Transverse colon (tissue), 4 donors: ENCODE measurements at regions not wholly inside any gene's neighbourhood (a gene's known extent, or its start where the extent isn't known, plus 50 kb on each side); places are given as distances from the start of the nearest gene placed in this dataset.

ENCODE experiments used
- DNase-seq: peaks from one replicate; pipeline ENCODE4 v3.0.0-alpha.2; 2019
- H3K27ac ChIP-seq, 4 donors: fragments of 200-600 bp; sonication (generic); 2 replicates each; pipeline ENCODE4 v1.5.1; 2016 to 2018; ENCODE audit warnings: inconsistent platforms in 4 of 4
- H3K27me3 ChIP-seq: fragments of 200-600 bp; sonication (generic); 2 replicates; pipeline ENCODE4 v1.5.1; 2017; ENCODE audit warnings: inconsistent platforms
- H3K36me3 ChIP-seq, 4 donors: fragments of 200-600 bp; sonication (generic); 2 replicates each; pipeline ENCODE4 v1.5.1; 2017 to 2019; ENCODE audit warnings: inconsistent platforms in 4 of 4
- H3K4me1 ChIP-seq, 4 donors: fragments of 200-600 bp; sonication (generic); 2 replicates each; pipeline ENCODE4 v1.5.1; 2017 to 2020; ENCODE audit warnings: inconsistent platforms in 4 of 4
- H3K4me3 ChIP-seq, 4 donors: fragments of 200-600 bp; sonication (generic); 1 replicate in 1 of 4; 2 replicates in 3 of 4; pipeline versions ENCODE4 v1.5.1 to v1.6.1; 2017 to 2019; ENCODE audit warnings: inconsistent platforms in 4 of 4
- H3K9me3 ChIP-seq, 2 donors: fragments of 200-600 bp; sonication (generic); 2 replicates each; pipeline ENCODE4 v1.5.1; 2017 to 2019; ENCODE audit warnings: inconsistent platforms in 2 of 2
- CTCF ChIP-seq, 5 experiments: fragments of 200-600 bp in 3 of 5; fragments of 450-650 bp in 2 of 5; sonication (generic) in 3 of 5; IDR thresholded peaks; 1 replicate in 2 of 5; 2 replicates in 3 of 5; pipeline ENCODE4 v1.5.1; 2016 to 2017; ENCODE audit warnings: antibody characterized with exemption in 5 of 5, inconsistent platforms in 3 of 5, mild to moderate bottlenecking in 2 of 5, moderate library complexity in 1 of 5
- EP300 ChIP-seq: sonication (generic); formaldehyde crosslinking; IDR thresholded peaks from one replicate; pipeline ENCODE4 v1.6.1; 2017; ENCODE audit warnings: antibody characterized with exemption, low read depth
- POLR2A ChIP-seq: fragments of 450-650 bp; IDR thresholded peaks from one replicate; pipeline ENCODE4 v1.6.1; 2016; ENCODE audit warnings: antibody characterized with exemption, mild to moderate bottlenecking, moderate library complexity
- POLR2AphosphoS5 ChIP-seq, 3 donors: sonication (generic); formaldehyde crosslinking; IDR thresholded peaks; one replicate each; pipeline ENCODE4 v1.6.1; 2016; ENCODE audit warnings: antibody characterized with exemption in 3 of 3
- WGBS, 2 donors: methylation state at CpG; one replicate each; pipeline ENCODE4 v1.1.5; 2018; ENCODE audit warnings: low coverage in 1 of 2; 5-methylcytosine and 5-hydroxymethylcytosine counted together
- in situ Hi-C, 4 donors: fragments of 200-750 bp; cut with MboI; loops; one replicate each; pipeline versions ENCODE4 v1.15.0 to v1.15.1; 2017; ENCODE audit warnings: low sequenced_read_pairs in 3 of 4, low pct_ligation_motif_present in 1 of 4, low pct_unique_long_range_greater_than_20kb in 1 of 4
- intact Hi-C: fragments of 100-400 bp; cut with DNase I; formaldehyde crosslinking; loops from one replicate; pipeline ENCODE4 v1.15.1; 2023; ENCODE audit warnings: low total_unique reads

DNA sequence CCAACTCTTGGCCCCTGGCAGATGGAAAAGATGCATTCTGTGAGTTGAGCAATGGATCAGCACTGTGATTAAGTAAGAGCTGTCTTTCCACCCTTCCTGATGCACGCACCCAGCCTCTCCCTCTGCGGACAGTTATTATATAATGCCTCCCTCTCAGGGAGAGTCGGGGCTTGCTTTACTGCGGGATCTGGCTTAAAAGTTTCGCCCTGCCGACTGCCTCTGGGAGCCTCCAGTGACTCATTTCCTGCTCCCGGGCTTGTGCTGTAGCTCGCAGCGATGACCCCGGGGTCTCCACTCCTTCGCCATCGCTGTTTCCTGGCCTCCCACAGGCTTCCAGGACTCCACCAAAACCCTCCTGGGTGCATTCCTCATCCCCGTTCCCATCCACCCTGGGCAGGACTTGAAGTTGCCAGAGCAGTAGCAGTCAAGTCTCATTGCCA is 107.4 kb upstream of the SLC7A1 start:
- Histone ChIP-seq H3K4me3 (no peak overlapping the region), H3K9me3 (no peaks in the 10 kb centered on the region), H3K27ac (no peak overlapping the region), H3K27me3 (no peaks in the 10 kb centered on the region), H3K4me1 (no peaks in the 10 kb centered on the region), H3K36me3 (no peaks in the 10 kb centered on the region)
- no peak for DNase-seq
- intact Hi-C loops (no loop called here), in situ Hi-C loops (loop anchor here (10.0 to 25.0 kb wide), 2 partner anchors 191 to 198 kb away; no protein-coding TSS in a partner anchor)
- 62 to 67% methylated on average over 3 to 13 of the region's 13 CpGs for WGBS, 2 donors
- TF ChIP-seq EP300 (no peak), CTCF (IDR thresholded peaks at IDR 0.05) (no peak), POLR2AphosphoS5 (IDR thresholded peaks at IDR 0.05) (no peak), POLR2A (no peak)

DNA sequence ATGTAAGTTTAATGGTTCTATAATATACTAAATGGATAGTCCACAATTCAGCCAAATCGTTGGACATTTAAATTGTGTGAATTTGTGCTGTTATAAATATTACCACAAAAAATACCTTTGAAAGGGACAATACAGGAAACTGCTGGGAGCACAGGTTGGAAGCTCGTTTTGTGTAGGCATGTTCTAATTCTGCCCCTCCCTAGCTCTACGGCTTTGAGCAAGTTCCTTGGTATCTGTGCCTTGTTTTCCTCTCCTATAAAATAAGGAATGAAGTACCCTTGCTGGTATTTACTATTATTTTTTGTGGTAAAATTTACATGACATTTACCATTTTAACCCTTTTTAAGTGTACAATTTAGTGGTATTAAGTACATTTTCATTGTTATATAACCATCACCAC is 102.6 kb upstream of the SLC7A1 start:
- in situ Hi-C loops (no loop called here), intact Hi-C loops (no loop called here)
- no peak overlapping the region for H3K27ac ChIP-seq
- DNase-seq = no peak
- 69 to 89% methylated on average over 3 of the region's 3 CpGs for WGBS, 2 donors
- peaks cover 0 to 2% (median 0%) of the 10 kb centered on the region in 4 donors for H3K36me3 ChIP-seq
- no peaks in the 10 kb centered on the region for H3K27me3 ChIP-seq
- no peaks in the 10 kb centered on the region for H3K9me3 ChIP-seq
- H3K4me1 ChIP-seq = no peaks in the 10 kb centered on the region
- no peak overlapping the region for H3K4me3 ChIP-seq
- TF ChIP-seq EP300 (no peak), POLR2AphosphoS5 (IDR thresholded peaks at IDR 0.05) (no peak), CTCF (IDR thresholded peaks at IDR 0.05) (no peak), POLR2A (no peak)

DNA sequence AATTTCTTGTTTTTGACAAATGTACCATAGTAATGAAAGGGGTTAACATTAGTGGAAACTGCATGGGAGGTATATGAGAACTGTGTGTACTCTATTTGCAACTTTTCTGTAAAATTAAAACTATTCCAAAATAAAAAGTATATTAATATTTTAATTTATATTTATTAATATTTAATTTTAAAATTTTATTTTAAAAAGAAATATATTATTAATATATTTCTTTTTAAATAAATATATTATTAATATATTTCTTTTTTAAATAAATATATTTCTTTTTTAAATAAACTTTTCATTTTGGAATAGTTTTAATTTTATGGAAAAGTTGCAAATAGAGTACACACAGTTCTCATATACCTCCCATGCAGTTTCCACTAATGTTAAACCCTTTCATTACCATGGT is 101.1 kb upstream of the SLC7A1 start:
- no peaks in the 10 kb centered on the region for H3K9me3 ChIP-seq
- no peak overlapping the region for H3K27ac ChIP-seq
- no peak overlapping the region for H3K4me3 ChIP-seq
- TF ChIP-seq POLR2AphosphoS5 (IDR thresholded peaks at IDR 0.05) (no peak), EP300 (no peak), CTCF (IDR thresholded peaks at IDR 0.05) (no peak), POLR2A (no peak)
- intact Hi-C loops (no loop called here), in situ Hi-C loops (no loop called here)
- no peaks in the 10 kb centered on the region for H3K27me3 ChIP-seq
- peaks cover 0 to 2% (median 0%) of the 10 kb centered on the region in 4 donors for H3K36me3 ChIP-seq
- no peaks in the 10 kb centered on the region for H3K4me1 ChIP-seq
- no peak for DNase-seq

DNA sequence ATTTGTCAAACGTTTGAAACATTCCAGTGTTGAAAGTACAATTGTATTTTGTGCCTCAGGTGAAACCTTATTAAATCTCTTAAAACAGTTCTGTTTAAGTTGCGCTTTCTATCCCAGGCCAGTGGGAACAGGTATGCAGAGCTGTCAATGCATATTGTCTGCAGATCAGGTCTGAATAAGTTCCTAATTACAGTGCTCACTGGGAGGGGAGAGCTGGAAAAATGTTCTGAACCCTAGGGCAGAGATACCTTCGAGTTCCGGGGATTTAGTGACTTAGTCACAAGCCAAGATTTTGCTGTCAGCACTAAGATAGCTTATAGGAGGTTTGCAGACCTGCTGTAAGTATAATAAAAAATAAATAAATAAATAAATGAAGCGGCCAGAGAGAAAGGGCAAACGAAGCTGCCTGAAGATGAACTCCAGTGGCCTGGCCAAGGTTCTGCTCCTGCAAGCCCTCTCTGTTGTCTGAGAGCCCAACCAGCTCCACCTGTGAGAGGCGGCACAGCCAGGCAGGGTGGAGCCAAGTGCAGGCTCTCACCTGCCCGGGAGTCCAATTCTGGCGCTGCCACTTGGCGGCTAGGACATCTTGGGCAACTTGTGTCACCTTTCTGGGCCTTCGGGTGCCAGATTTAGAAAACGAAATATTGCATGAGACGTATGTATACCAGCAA is 97.9 kb upstream of the SLC7A1 start:
- H3K9me3 ChIP-seq = no peaks in the 10 kb centered on the region
- H3K27me3 ChIP-seq = no peaks in the 10 kb centered on the region
- no peak overlapping the region for H3K27ac ChIP-seq
- 52 to 53% methylated on average over 5 to 13 of the region's 13 CpGs for WGBS, 2 donors
- peaks cover 0 to 2% (median 0%) of the 10 kb centered on the region in 4 donors for H3K36me3 ChIP-seq
- no peak overlapping the region for H3K4me3 ChIP-seq
- in situ Hi-C loops = no loop called here
- TF ChIP-seq EP300 (no peak), POLR2A (no peak), POLR2AphosphoS5 (IDR thresholded peaks at IDR 0.05) (no peak), CTCF (IDR thresholded peaks at IDR 0.05) (no peak)
- no peaks in the 10 kb centered on the region for H3K4me1 ChIP-seq
- intact Hi-C loops = no loop called here
- peak; percentile 75 for DNase-seq
